Activated CD8-positive, alpha-beta T cell treated with anti-CD3 and anti-CD28 coated beads, Interleukin-2, amount 10 ng/mL, durations not matched to agents 7 days and 5 days (primary cell): ENCODE measurements at regions not wholly inside any gene's neighbourhood (a gene's known extent, or its start where the extent isn't known, plus 50 kb on each side); places are given as distances from the start of the nearest gene placed in this dataset.

Experiments
- ATAC-seq: fragments of 150-1000 bp; cut with Tn5 transposase; one replicate; pipeline ENCODE4 v1.10.0; 2021; ENCODE audit warnings: moderate library complexity
- CTCF ChIA-PET: fragments of 350-600 bp; sonication (Branson Sonifier 250); formaldehyde crosslinking; loops from one replicate; lab custom pipeline; 2021; ENCODE audit warnings: antibody characterized with exemption; lab: Charles Lee
- POLR2A ChIA-PET: fragments of 350-600 bp; sonication (Branson Sonifier 250); formaldehyde crosslinking; loops from one replicate; lab custom pipeline; 2021; ENCODE audit warnings: antibody characterized with exemption; lab: Charles Lee
- DNase-seq: peaks from one replicate; pipeline ENCODE4 v3.0.0-alpha.2; 2020
- H3K27ac Mint-ChIP-seq: one replicate; pipeline ENCODE4 v1.8.0; 2021; ENCODE audit warnings: mild to moderate bottlenecking, mixed read lengths
- H3K27me3 Mint-ChIP-seq: one replicate; pipeline ENCODE4 v1.8.0; 2021; ENCODE audit warnings: low read depth, mixed read lengths
- H3K36me3 Mint-ChIP-seq: one replicate; pipeline ENCODE4 v1.8.0; 2021; ENCODE audit warnings: low read depth, mixed read lengths
- H3K4me1 Mint-ChIP-seq: one replicate; pipeline ENCODE4 v1.8.0; 2021; ENCODE audit warnings: low read depth, mixed read lengths
- H3K4me3 Mint-ChIP-seq: one replicate; pipeline ENCODE4 v1.8.0; 2021; ENCODE audit warnings: mild to moderate bottlenecking, mixed read lengths
- H3K9me3 Mint-ChIP-seq: one replicate; pipeline ENCODE4 v1.8.0; 2022; ENCODE audit warnings: mixed read lengths; ENCODE audit not compliant: insufficient read depth

GRCh38 chr2:212682937-212683336 lies 144.3 kb upstream of the ERBB4 start:
- no peak for ATAC-seq
- H3K4me1 Mint-ChIP-seq, result peaks cover 3% of the 10 kb centered on the region
- H3K27me3 Mint-ChIP-seq, result no peaks in the 10 kb centered on the region
- no peaks in the 10 kb centered on the region for H3K9me3 Mint-ChIP-seq
- no peak overlapping the region for H3K27ac Mint-ChIP-seq
- CTCF ChIA-PET, result no interaction called here
- no peak for DNase-seq
- no peaks in the 10 kb centered on the region for H3K36me3 Mint-ChIP-seq
- POLR2A ChIA-PET, result no interaction called here
- no peak overlapping the region for H3K4me3 Mint-ChIP-seq

GRCh38 chr2:212677466-212677865 lies 138.9 kb upstream of the ERBB4 start:
- Mint-ChIP-seq H3K27me3 (peaks cover 3% of the 10 kb centered on the region), H3K27ac (no peak overlapping the region), H3K4me3 (no peak overlapping the region), H3K36me3 (no peaks in the 10 kb centered on the region), H3K4me1 (no peaks in the 10 kb centered on the region), H3K9me3 (no peaks in the 10 kb centered on the region)
- CTCF ChIA-PET, result no interaction called here
- DNase-seq (no peak), ATAC-seq (no peak)
- POLR2A ChIA-PET, result no interaction called here

- POLR2A ChIA-PET, result no interaction called here
- Mint-ChIP-seq H3K27me3 (peaks cover 3% of the 10 kb centered on the region), H3K4me3 (no peak overlapping the region), H3K4me1 (no peaks in the 10 kb centered on the region), H3K9me3 (no peaks in the 10 kb centered on the region), H3K36me3 (no peaks in the 10 kb centered on the region), H3K27ac (no peak overlapping the region)
- CTCF ChIA-PET, result no interaction called here
- ATAC-seq (no peak), DNase-seq (no peak)
These were observed 133.6 kb upstream of the ERBB4 start for GRCh38 chr2:212672186-212672585.

GRCh38 chr2:212669761-212670160 lies 131.2 kb upstream of the ERBB4 start:
- ChIA-PET POLR2A (no interaction called here), CTCF (no interaction called here)
- no peak for ATAC-seq
- H3K4me3 Mint-ChIP-seq, result no peak overlapping the region
- H3K27ac Mint-ChIP-seq, result no peak overlapping the region
- H3K9me3 Mint-ChIP-seq, result no peaks in the 10 kb centered on the region
- no peaks in the 10 kb centered on the region for H3K4me1 Mint-ChIP-seq
- no peaks in the 10 kb centered on the region for H3K27me3 Mint-ChIP-seq
- DNase-seq, result no peak
- no peaks in the 10 kb centered on the region for H3K36me3 Mint-ChIP-seq

GRCh38 chr2:212667751-212668316 lies 129.2 kb upstream of the ERBB4 start:
- no peak overlapping the region for H3K27ac Mint-ChIP-seq
- no peak for ATAC-seq
- H3K4me3 Mint-ChIP-seq, result no peak overlapping the region
- no peaks in the 10 kb centered on the region for H3K36me3 Mint-ChIP-seq
- ChIA-PET CTCF (interaction anchor here (1.2 kb wide), 1 partner anchor 592 kb away, joined by 3 read pairs; no protein-coding TSS in a partner anchor), POLR2A (no interaction called here)
- H3K4me1 Mint-ChIP-seq, result no peaks in the 10 kb centered on the region
- no peaks in the 10 kb centered on the region for H3K27me3 Mint-ChIP-seq
- no peak for DNase-seq
- H3K9me3 Mint-ChIP-seq, result no peaks in the 10 kb centered on the region

GRCh38 chr2:212665948-212666347 lies 127.3 kb upstream of the ERBB4 start:
- CTCF ChIA-PET, result no interaction called here
- Mint-ChIP-seq H3K9me3 (no peaks in the 10 kb centered on the region), H3K36me3 (no peaks in the 10 kb centered on the region), H3K4me3 (no peak overlapping the region), H3K27me3 (no peaks in the 10 kb centered on the region), H3K27ac (no peak overlapping the region), H3K4me1 (no peaks in the 10 kb centered on the region)
- DNase-seq, result no peak
- no peak for ATAC-seq
- POLR2A ChIA-PET, result no interaction called here

- no peaks in the 10 kb centered on the region for H3K4me1 Mint-ChIP-seq
- no peak for ATAC-seq
- H3K27ac Mint-ChIP-seq, result no peak overlapping the region
- no peaks in the 10 kb centered on the region for H3K27me3 Mint-ChIP-seq
- POLR2A ChIA-PET, result no interaction called here
- no peaks in the 10 kb centered on the region for H3K9me3 Mint-ChIP-seq
- H3K4me3 Mint-ChIP-seq, result no peak overlapping the region
- no peak for DNase-seq
- CTCF ChIA-PET, result interaction anchor here (0.5 kb wide), 1 partner anchor 120 kb away, joined by 3 read pairs; no protein-coding TSS in a partner anchor
- no peaks in the 10 kb centered on the region for H3K36me3 Mint-ChIP-seq
These were observed 120.8 kb upstream of the ERBB4 start for GRCh38 chr2:212659441-212659840.

- Mint-ChIP-seq H3K27me3 (no peaks in the 10 kb centered on the region), H3K36me3 (no peaks in the 10 kb centered on the region), H3K4me1 (no peaks in the 10 kb centered on the region), H3K9me3 (no peaks in the 10 kb centered on the region), H3K4me3 (no peak overlapping the region), H3K27ac (no peak overlapping the region)
- DNase-seq, result no peak
- no peak for ATAC-seq
- CTCF ChIA-PET, result interaction anchor here (0.7 kb wide), 1 partner anchor 8 kb away, joined by 4 read pairs; no protein-coding TSS in a partner anchor
- POLR2A ChIA-PET, result no interaction called here
These were observed 111.0 kb upstream of the ERBB4 start for GRCh38 chr2:212649646-212650045.

- no peak for ATAC-seq
- no peak overlapping the region for H3K4me3 Mint-ChIP-seq
These were observed 108.2 kb upstream of the ERBB4 start for GRCh38 chr2:212646698-212647366.

GRCh38 chr2:212644195-212644837 lies 105.7 kb upstream of the ERBB4 start:
- CTCF ChIA-PET, result no interaction called here
- no peaks in the 10 kb centered on the region for H3K27me3 Mint-ChIP-seq
- POLR2A ChIA-PET, result no interaction called here
- DNase-seq (no peak), ATAC-seq (no peak)
- no peaks in the 10 kb centered on the region for H3K4me1 Mint-ChIP-seq
- H3K4me3 Mint-ChIP-seq, result no peak overlapping the region
- no peaks in the 10 kb centered on the region for H3K9me3 Mint-ChIP-seq
- no peak overlapping the region for H3K27ac Mint-ChIP-seq
- H3K36me3 Mint-ChIP-seq, result no peaks in the 10 kb centered on the region

More at GRCh38 chr2:212646698-212647366, 108.2 kb upstream of the ERBB4 start:
- Mint-ChIP-seq H3K27me3 (no peaks in the 10 kb centered on the region), H3K27ac (no peak overlapping the region), H3K4me1 (no peaks in the 10 kb centered on the region), H3K9me3 (no peaks in the 10 kb centered on the region), H3K36me3 (no peaks in the 10 kb centered on the region)
- ChIA-PET CTCF (no interaction called here), POLR2A (no interaction called here)
- DNase-seq, result no peak

- CTCF ChIA-PET, result no interaction called here
- Mint-ChIP-seq H3K4me1 (no peaks in the 10 kb centered on the region), H3K27me3 (no peaks in the 10 kb centered on the region), H3K27ac (no peak overlapping the region), H3K9me3 (no peaks in the 10 kb centered on the region), H3K36me3 (no peaks in the 10 kb centered on the region), H3K4me3 (no peak overlapping the region)
- DNase-seq (no peak), ATAC-seq (no peak)
- POLR2A ChIA-PET, result no interaction called here
These were observed 101.8 kb upstream of the ERBB4 start for GRCh38 chr2:212640428-212640827.

GRCh38 chr2:212638694-212639093 lies 100.1 kb upstream of the ERBB4 start:
- CTCF ChIA-PET, result no interaction called here
- Mint-ChIP-seq H3K4me1 (no peaks in the 10 kb centered on the region), H3K36me3 (no peaks in the 10 kb centered on the region), H3K27me3 (no peaks in the 10 kb centered on the region), H3K27ac (no peak overlapping the region), H3K4me3 (no peak overlapping the region), H3K9me3 (no peaks in the 10 kb centered on the region)
- ATAC-seq (no peak), DNase-seq (no peak)
- POLR2A ChIA-PET, result no interaction called here
